ENCODE measurements at regions not wholly inside any gene's neighbourhood (a gene's known extent, or its start where the extent isn't known, plus 50 kb on each side); places are given as distances from the start of the nearest gene placed in this dataset.

- TF ChIP-seq GATA2 (IDR thresholded peaks at IDR 0.05; ENCODE audit: low read depth, low read length) (no peak), GATA3 (IDR thresholded peaks at IDR 0.05; ENCODE audit: low read depth, low read length) (no peak)
These were observed 198.4 kb upstream of the TACR3 start for GRCh38 chr4:103918214-103918613.

Data from SH-SY5Y (cell line).